ENCODE measurements at regions not wholly inside any gene's neighbourhood (a gene's known extent, or its start where the extent isn't known, plus 50 kb on each side); places are given as distances from the start of the nearest gene placed in this dataset.

GRCh38 chr6:41467627-41468404 lies 78.4 kb upstream of the FOXP4 start:
- no peak for TF ChIP-seq NFE2L2 (conservative IDR thresholded peaks at IDR 0.05; ENCODE audit: low read length)
- no peak for TF ChIP-seq PHF8 (IDR thresholded peaks at IDR 0.05; ENCODE audit: borderline replicate concordance, low read depth)
- TF ChIP-seq ELK1 (IDR thresholded peaks at IDR 0.05; ENCODE audit: low read depth, low read length): no peak
- TF ChIP-seq CTCF (IDR thresholded peaks at IDR 0.05): no peak
- no peak for TF ChIP-seq EP300 (IDR thresholded peaks at IDR 0.05)
- no peak for TF ChIP-seq CHD2 (IDR thresholded peaks at IDR 0.05; ENCODE audit: low read length, partially characterized antibody)
- TF ChIP-seq MAFK (IDR thresholded peaks at IDR 0.05; ENCODE audit: partially characterized antibody): no peak
- no peak for TF ChIP-seq POLR2A (IDR thresholded peaks at IDR 0.05; ENCODE audit: low read length)
- no peak for TF ChIP-seq MAX (IDR thresholded peaks at IDR 0.05)
- TF ChIP-seq FOSB (CRISPR knock-in tag; IDR thresholded peaks at IDR 0.05): no peak
- TF ChIP-seq CEBPB (IDR thresholded peaks at IDR 0.05): no peak
